Keratinocyte (primary cell): ENCODE measurements at regions not wholly inside any gene's neighbourhood (a gene's known extent, or its start where the extent isn't known, plus 50 kb on each side); places are given as distances from the start of the nearest gene placed in this dataset.

Experiments used
- DNase-seq: peaks from one replicate; pipeline ENCODE4 v3.0.0-alpha.2; 2011; ENCODE audit warnings: low read depth, missing footprints, low spot score
- FAIRE-seq: peaks from 2 replicates; lab custom pipeline; 2011; peaks lifted over from hg19 to GRCh38; lab: Jason Lieb, UNC
- H2AFZ ChIP-seq: 2 replicates; pipeline ENCODE4 v1.6.0; 2012; ENCODE audit warnings: low read length, control low read depth, inconsistent platforms; ENCODE audit not compliant: control insufficient read depth
- H3K27ac ChIP-seq: 2 replicates; pipeline ENCODE4 v1.5.1; 2011; ENCODE audit warnings: low read length; ENCODE audit not compliant: control insufficient read depth, insufficient read depth
- H3K27me3 ChIP-seq: 3 replicates; pipeline ENCODE4 v1.6.0; 2011; ENCODE audit warnings: low read length; ENCODE audit not compliant: control insufficient read depth, insufficient read depth; ENCODE audit errors: extremely low read depth
- H3K36me3 ChIP-seq, 2 experiments: 2 replicates in 1 of 2; 3 replicates in 1 of 2; pipeline ENCODE4 v1.5.1; 2011; ENCODE audit warnings: low read length in 2 of 2, mild to moderate bottlenecking in 1 of 2; ENCODE audit not compliant: control insufficient read depth in 2 of 2, insufficient read depth in 2 of 2; ENCODE audit errors: extremely low read depth in 1 of 2
- H3K4me1 ChIP-seq: 3 replicates; pipeline ENCODE4 v1.5.1; 2011; ENCODE audit warnings: low read length; ENCODE audit not compliant: control insufficient read depth, insufficient read depth; ENCODE audit errors: extremely low read depth
- H3K4me2 ChIP-seq: 3 replicates; pipeline ENCODE4 v1.6.0; 2011; ENCODE audit warnings: low read depth, low read length; ENCODE audit not compliant: control insufficient read depth, insufficient read depth; ENCODE audit errors: extremely low read depth
- H3K4me3 ChIP-seq, 3 experiments: fragments of 200-600 bp in 1 of 3; sonication (generic) in 1 of 3; 2 replicates in 2 of 3; 3 replicates in 1 of 3; pipeline ENCODE4 v1.5.1; 2011 to 2016; ENCODE audit warnings: low read length in 3 of 3, mild to moderate bottlenecking in 3 of 3, control low read depth in 2 of 3, inconsistent platforms in 1 of 3, low read depth in 1 of 3, mixed read lengths in 1 of 3, mixed run types in 1 of 3, moderate library complexity in 1 of 3; ENCODE audit not compliant: control insufficient read depth in 2 of 3, insufficient read depth in 2 of 3; ENCODE audit errors: extremely low read depth in 1 of 3
- H3K79me2 ChIP-seq: 2 replicates; pipeline ENCODE4 v1.6.0; 2012; ENCODE audit warnings: low read length; ENCODE audit not compliant: control insufficient read depth, insufficient read depth
- H3K9ac ChIP-seq: 3 replicates; pipeline ENCODE4 v1.6.0; 2011; ENCODE audit warnings: low read length; ENCODE audit not compliant: control insufficient read depth, insufficient read depth; ENCODE audit errors: extremely low read depth
- H3K9me1 ChIP-seq: 3 replicates; pipeline ENCODE4 v1.6.0; 2011; ENCODE audit warnings: low read length; ENCODE audit not compliant: control insufficient read depth, insufficient read depth; ENCODE audit errors: extremely low read depth
- H3K9me3 ChIP-seq: 2 replicates; pipeline ENCODE4 v1.5.1; 2012; ENCODE audit warnings: low read depth, low read length; ENCODE audit not compliant: control insufficient read depth
- H4K20me1 ChIP-seq: 3 replicates; pipeline ENCODE4 v1.6.0; 2011; ENCODE audit warnings: low read length; ENCODE audit not compliant: control insufficient read depth, insufficient read depth; ENCODE audit errors: extremely low read depth
- CTCF ChIP-seq, 3 experiments: IDR thresholded peaks in 1 of 3; conservative IDR thresholded peaks in 1 of 3; optimal IDR thresholded peaks in 1 of 3; 2 replicates in 2 of 3; 3 replicates in 1 of 3; pipeline versions ENCODE3 to v1.5.1; 2011; ENCODE audit warnings: low read length in 3 of 3, mild to moderate bottlenecking in 3 of 3, moderate library complexity in 2 of 3, control low read depth in 1 of 3, inconsistent platforms in 1 of 3; ENCODE audit not compliant: insufficient read depth in 2 of 3; ENCODE audit errors: extremely low read depth in 1 of 3
- EZH2 ChIP-seq: IDR thresholded peaks from one replicate; pipeline ENCODE4 v1.6.1; 2012; ENCODE audit warnings: inconsistent platforms, mild to moderate bottlenecking, low read length, moderate library complexity
- dilution Hi-C: fragments of 300-500 bp; cut with MboI; formaldehyde crosslinking; loops from one replicate; pipeline ENCODE4 v1.7.0; 2020; ENCODE audit warnings: low sequenced_read_pairs; ENCODE audit not compliant: extremely low pct_ligation_motif_present

GRCh38 chr4:27181693-27182092 lies 321.1 kb downstream of the STIM2 start:
- no peak overlapping the region for H3K4me3 ChIP-seq
- no peaks in the 10 kb centered on the region for H3K27me3 ChIP-seq
- H3K4me2 ChIP-seq: no peak overlapping the region
- H3K9me3 ChIP-seq: no peaks in the 10 kb centered on the region
- no peaks in the 10 kb centered on the region for H3K4me1 ChIP-seq
- H2AFZ ChIP-seq: no peak overlapping the region
- H3K9ac ChIP-seq: no peak overlapping the region
- H3K9me1 ChIP-seq: no peaks in the 10 kb centered on the region
- DNase-seq (no peak), FAIRE-seq (no peak)
- dilution Hi-C loops: no loop called here
- no peaks in the 10 kb centered on the region for H3K36me3 ChIP-seq
- H3K79me2 ChIP-seq: no peaks in the 10 kb centered on the region
- no peak for TF ChIP-seq CTCF (optimal IDR thresholded peaks at IDR 0.05 in 1 of 3, IDR thresholded peaks at IDR 0.05 in 1 of 3, conservative IDR thresholded peaks at IDR 0.05 in 1 of 3; ENCODE audit: extremely low read depth in 1 of 3, insufficient read depth in 2 of 3, low read length in 3 of 3)
- no peaks in the 10 kb centered on the region for H4K20me1 ChIP-seq
- no peak overlapping the region for H3K27ac ChIP-seq

- Histone ChIP-seq H4K20me1 (no peaks in the 10 kb centered on the region), H3K9ac (no peak overlapping the region), H3K27ac (no peak overlapping the region), H3K36me3 (no peaks in the 10 kb centered on the region), H3K9me1 (no peaks in the 10 kb centered on the region), H3K4me2 (no peak overlapping the region), H3K4me3 (no peak overlapping the region), H3K9me3 (no peaks in the 10 kb centered on the region), H3K79me2 (no peaks in the 10 kb centered on the region), H3K4me1 (no peaks in the 10 kb centered on the region), H3K27me3 (no peaks in the 10 kb centered on the region), H2AFZ (no peak overlapping the region)
- dilution Hi-C loops: no loop called here
- TF ChIP-seq EZH2 (no peak), CTCF (optimal IDR thresholded peaks at IDR 0.05 in 1 of 3, IDR thresholded peaks at IDR 0.05 in 1 of 3, conservative IDR thresholded peaks at IDR 0.05 in 1 of 3; ENCODE audit: extremely low read depth in 1 of 3, insufficient read depth in 2 of 3, low read length in 3 of 3) (no peak)
- DNase-seq (no peak), FAIRE-seq (no peak)
Observed at GRCh38 chr4:27182211-27182610, 321.6 kb downstream of the STIM2 start.
